HepG2 (cell line): ENCODE measurements at regions not wholly inside any gene's neighbourhood (a gene's known extent, or its start where the extent isn't known, plus 50 kb on each side); places are given as distances from the start of the nearest gene placed in this dataset.

Experiments used
- ATAC-seq: fragments of 200-7000 bp; cut with Tn5 transposase; 3 replicates; pipeline ENCODE4 v1.9.1; 2020; ENCODE audit warnings: mild to moderate bottlenecking, moderate library complexity
- BruUV-seq: library from RNA; stranded (reverse); fragments of 400-500 nt; replicated peaks from 2 replicates; lab custom pipeline; 2021; lab: Mats Ljungman, UMichigan
- CTCF ChIA-PET: fragments of 300-600 bp; formaldehyde crosslinking; extraction: SDS; loops from one replicate; lab custom pipeline; 2021; ENCODE audit warnings: low total read pairs, inconsistent platforms, low intra/inter-chr PET ratio; lab: Yijun Ruan, JAX
- POLR2A ChIA-PET: fragments of 350-600 bp; sonication (Branson Sonifier 250); formaldehyde crosslinking; loops from one replicate; lab custom pipeline; 2020; ENCODE audit warnings: antibody characterized with exemption, inconsistent platforms; lab: Yijun Ruan, JAX
- DNase-seq: peaks from one replicate; pipeline ENCODE4 v3.0.0-alpha.2; 2015; ENCODE audit warnings: low spot score
- FAIRE-seq: peaks from 3 replicates; lab custom pipeline; 2011; peaks lifted over from hg19 to GRCh38; lab: Jason Lieb, UNC
- H2AFZ ChIP-seq: one replicate; pipeline ENCODE4 v1.6.1; 2011; ENCODE audit warnings: low read length, inconsistent platforms
- H3K27ac ChIP-seq: fragments of 300-600 bp; 3 replicates; pipeline ENCODE4 v1.8.0; 2011; ENCODE audit warnings: mixed run types, mild to moderate bottlenecking, mixed read lengths, low read length, inconsistent platforms; ENCODE audit not compliant: insufficient read depth; ENCODE audit errors: extremely low read length
- H3K27me3 ChIP-seq, 2 experiments: fragments of 200-600 bp in 1 of 2; 2 replicates in 1 of 2; 3 replicates in 1 of 2; pipeline versions ENCODE4 v1.6.0 to v1.8.0; 2011; ENCODE audit warnings: low read length in 2 of 2, mild to moderate bottlenecking in 2 of 2, moderate library complexity in 2 of 2, inconsistent platforms in 1 of 2; ENCODE audit not compliant: insufficient read depth in 2 of 2, control insufficient read depth in 1 of 2
- H3K36me3 ChIP-seq, 2 experiments: fragments of 200-600 bp in 1 of 2; replicated peaks in 1 of 2; 2 replicates in 1 of 2; 3 replicates in 1 of 2; pipeline versions ENCODE4 v1.5.1 to v1.8.0; 2011; ENCODE audit warnings: low read length in 2 of 2, inconsistent platforms in 1 of 2; ENCODE audit not compliant: insufficient read depth in 2 of 2, control insufficient read depth in 1 of 2
- H3K4me1 ChIP-seq: 2 replicates; pipeline ENCODE4 v1.5.1; 2012; ENCODE audit warnings: low read length, inconsistent platforms; ENCODE audit not compliant: insufficient read depth
- H3K4me2 ChIP-seq: 2 replicates; pipeline ENCODE4 v1.6.0; 2011; ENCODE audit warnings: low read depth, low read length, inconsistent platforms
- H3K4me3 ChIP-seq, 3 experiments: fragments of 200-600 bp in 1 of 3; sonication (generic), shearing (Covaris generic) in 1 of 3; replicated peaks in 1 of 3; 2 replicates each; pipeline ENCODE4 v1.5.1; 2011 to 2016; ENCODE audit warnings: low read length in 3 of 3, inconsistent platforms in 2 of 3, low read depth in 2 of 3, mild to moderate bottlenecking in 2 of 3, control low read depth in 1 of 3, mixed read lengths in 1 of 3; ENCODE audit not compliant: insufficient read depth in 1 of 3
- H3K79me2 ChIP-seq: one replicate; pipeline ENCODE4 v1.6.1; 2011; ENCODE audit warnings: low read length, inconsistent platforms; ENCODE audit not compliant: insufficient read depth
- H3K9ac ChIP-seq: 2 replicates; pipeline ENCODE4 v1.6.0; 2011; ENCODE audit warnings: mild to moderate bottlenecking, low read depth, low read length, inconsistent platforms; ENCODE audit not compliant: insufficient read depth
- H3K9me3 ChIP-seq: 2 replicates; pipeline ENCODE4 v1.5.1; 2012; ENCODE audit warnings: mild to moderate bottlenecking, low read length
- H4K20me1 ChIP-seq: 2 replicates; pipeline ENCODE4 v1.6.0; 2011; ENCODE audit warnings: inconsistent platforms, mild to moderate bottlenecking, low read length, moderate library complexity; ENCODE audit not compliant: insufficient read depth
- AKAP8 ChIP-seq: sonication (generic); formaldehyde crosslinking; IDR thresholded peaks from 2 replicates; pipeline ENCODE4 v1.5.1; 2020; ENCODE audit warnings: mild to moderate bottlenecking, missing genetic modification reagents
- GPN1 ChIP-seq: sonication (generic); formaldehyde crosslinking; IDR thresholded peaks from 2 replicates; pipeline ENCODE4 v1.5.1; 2020; ENCODE audit warnings: missing genetic modification reagents, borderline replicate concordance
- HMG20B ChIP-seq: conservative IDR thresholded peaks from 2 replicates; pipeline ENCODE4 v1.6.1; 2016; ENCODE audit warnings: missing genetic modification reagents, missing compliant biosample characterization
- HNF1B ChIP-seq: sonication (generic); formaldehyde crosslinking; IDR thresholded peaks from 2 replicates; pipeline ENCODE4 v1.5.1; 2020; ENCODE audit warnings: mild to moderate bottlenecking, moderate library complexity, missing genetic modification reagents
- STAT6 ChIP-seq: sonication (generic); formaldehyde crosslinking; IDR thresholded peaks from 2 replicates; pipeline ENCODE4 v1.4.0; 2020; ENCODE audit warnings: missing genetic modification reagents, mild to moderate bottlenecking, borderline replicate concordance
- WIZ ChIP-seq: sonication (generic); formaldehyde crosslinking; IDR thresholded peaks from 2 replicates; pipeline ENCODE4 v1.5.1; 2020; ENCODE audit warnings: mild to moderate bottlenecking, missing genetic modification reagents
- ZHX2 ChIP-seq, 2 experiments: sonication (generic) in 1 of 2; formaldehyde crosslinking in 1 of 2; IDR thresholded peaks; 2 replicates each; pipeline versions ENCODE4 v1.6.1 to v1.9.0; 2014 to 2022; ENCODE audit warnings: antibody characterized with exemption in 1 of 2, borderline replicate concordance in 1 of 2, inconsistent platforms in 1 of 2, low read depth in 1 of 2, missing genetic modification reagents in 1 of 2
- ZNF10 ChIP-seq: sonication (generic); formaldehyde crosslinking; IDR thresholded peaks from 2 replicates; pipeline ENCODE4 v1.4.0; 2020; ENCODE audit warnings: mild to moderate bottlenecking, low read depth, missing genetic modification reagents, borderline replicate concordance
- ZNF224 ChIP-seq: sonication (generic); formaldehyde crosslinking; IDR thresholded peaks from 2 replicates; pipeline ENCODE4 v1.5.0; 2020; ENCODE audit warnings: mild to moderate bottlenecking, missing genetic modification reagents
- ZNF513 ChIP-seq: sonication (generic); formaldehyde crosslinking; conservative IDR thresholded peaks from 2 replicates; pipeline ENCODE4 v1.5.0; 2020; ENCODE audit warnings: missing genetic modification reagents
- ZNF557 ChIP-seq: sonication (generic); formaldehyde crosslinking; IDR thresholded peaks from 2 replicates; pipeline ENCODE4 v1.4.0; 2020; ENCODE audit warnings: missing genetic modification reagents
- ZNF572 ChIP-seq: sonication (generic); formaldehyde crosslinking; IDR thresholded peaks from 2 replicates; pipeline ENCODE4 v1.5.1; 2020; ENCODE audit warnings: mild to moderate bottlenecking, missing genetic modification reagents
- ZNF737 ChIP-seq: sonication (generic); formaldehyde crosslinking; IDR thresholded peaks from 2 replicates; pipeline ENCODE4 v1.5.0; 2020; ENCODE audit warnings: missing genetic modification reagents, mild to moderate bottlenecking, borderline replicate concordance
- WGBS: methylation state at CpG from one replicate; pipeline ENCODE4 v1.1.6; 2017; ENCODE audit warnings: low lambda C conversion rate; 5-methylcytosine and 5-hydroxymethylcytosine counted together
- in situ Hi-C: cut with HindIII; loops from 2 replicates; pipeline ENCODE4 v1.10.0; 2017; ENCODE audit warnings: low pct_unique_long_range_greater_than_20kb; ENCODE audit not compliant: extremely low pct_ligation_motif_present
- intact Hi-C: fragments of 100-400 bp; cut with micrococcal nuclease; formaldehyde crosslinking; loops from one replicate; pipeline ENCODE4 v1.10.0; 2022; ENCODE audit not compliant: unreplicated experiment

- Histone ChIP-seq H2AFZ (no peak overlapping the region), H3K27ac (no peak overlapping the region), H3K9ac (no peak overlapping the region), H3K9me3 (no peaks in the 10 kb centered on the region), H3K79me2 (no peaks in the 10 kb centered on the region), H3K27me3 (no peaks in the 10 kb centered on the region), H3K4me3 (no peak overlapping the region), H3K4me1 (no peaks in the 10 kb centered on the region), H3K36me3 (no peaks in the 10 kb centered on the region), H3K4me2 (no peak overlapping the region), H4K20me1 (no peaks in the 10 kb centered on the region)
- ATAC-seq (no peak), DNase-seq (no peak), FAIRE-seq (no peak)
- intact Hi-C loops, result no loop called here
- 41% methylated on average over 7 of the region's 7 CpGs for WGBS
- in situ Hi-C loops, result no loop called here
- ChIA-PET POLR2A (no interaction called here), CTCF (no interaction called here)
- BruUV-seq, result no TSS peak
- no peak for TF ChIP-seq ZNF557
- no peak for TF ChIP-seq ZNF572 (CRISPR knock-in tag)
- TF ChIP-seq AKAP8 (CRISPR knock-in tag), result no peak
- TF ChIP-seq WIZ, result no peak
- TF ChIP-seq ZNF224 (CRISPR knock-in tag), result no peak
- TF ChIP-seq HNF1B (CRISPR knock-in tag), result no peak
- no peak for TF ChIP-seq GPN1 (CRISPR knock-in tag)
- no peak for TF ChIP-seq ZNF10 (CRISPR knock-in tag)
- TF ChIP-seq ZNF513 (CRISPR knock-in tag), result no peak
- TF ChIP-seq STAT6 (CRISPR knock-in tag), result no peak
- no peak for TF ChIP-seq HMG20B (CRISPR knock-in tag)
- no peak for TF ChIP-seq ZNF737 (CRISPR knock-in tag)
- TF ChIP-seq ZHX2 (IDR thresholded peaks at IDR 0.05; ENCODE audit: low read depth), result no peak
- TF ChIP-seq ZHX2 (CRISPR knock-in tag; IDR thresholded peaks at IDR 0.05; ENCODE audit: borderline replicate concordance), result no peak
Measured at GRCh38 chr2:55989405-55989804, 65.8 kb upstream of the EFEMP1 start.
